MM.1S (cell line): ENCODE measurements at regions not wholly inside any gene's neighbourhood (a gene's known extent, or its start where the extent isn't known, plus 50 kb on each side); places are given as distances from the start of the nearest gene placed in this dataset.

Source experiments
- DNase-seq: peaks from one replicate; pipeline ENCODE4 v3.0.0-alpha.2; 2015
- H2AFZ ChIP-seq: fragments of 300-600 bp; sonication (generic); 2 replicates; pipeline ENCODE4 v1.6.0; 2016; ENCODE audit warnings: antibody characterized with exemption, low read length
- H3F3A ChIP-seq: fragments of 300-600 bp; sonication (generic); 2 replicates; pipeline ENCODE4 v1.6.1; 2016; ENCODE audit warnings: mild to moderate bottlenecking, antibody characterized with exemption, low read length, moderate library complexity, mixed read lengths; ENCODE audit not compliant: insufficient read depth
- H3K27ac ChIP-seq: fragments of 300-600 bp; sonication (generic); 2 replicates; pipeline ENCODE4 v1.5.1; 2016; ENCODE audit warnings: mild to moderate bottlenecking, low read length
- H3K27me3 ChIP-seq: fragments of 300-600 bp; sonication (generic); replicated peaks from 2 replicates; pipeline ENCODE4 v1.6.0; 2016; ENCODE audit warnings: low read length; ENCODE audit not compliant: insufficient read depth
- H3K36me3 ChIP-seq: fragments of 300-600 bp; sonication (generic); replicated peaks from 2 replicates; pipeline ENCODE4 v1.6.1; 2016; ENCODE audit warnings: mild to moderate bottlenecking, low read length, mixed read lengths; ENCODE audit not compliant: insufficient read depth
- H3K4me1 ChIP-seq: fragments of 300-600 bp; sonication (generic); 2 replicates; pipeline ENCODE4 v1.6.1; 2016; ENCODE audit warnings: low read length, mixed read lengths
- H3K4me2 ChIP-seq: fragments of 300-600 bp; sonication (generic); 2 replicates; pipeline ENCODE4 v1.6.0; 2016; ENCODE audit warnings: low read depth, low read length
- H3K4me3 ChIP-seq: fragments of 300-600 bp; sonication (generic); 2 replicates; pipeline ENCODE4 v1.5.1; 2016; ENCODE audit warnings: low read length, mixed read lengths
- H3K79me2 ChIP-seq: fragments of 300-600 bp; sonication (generic); 2 replicates; pipeline ENCODE4 v1.6.1; 2016; ENCODE audit warnings: mixed run types, low read length, mixed read lengths
- H3K9ac ChIP-seq: fragments of 300-600 bp; sonication (generic); 2 replicates; pipeline ENCODE4 v1.6.1; 2016; ENCODE audit warnings: low read length, mixed read lengths
- H3K9me2 ChIP-seq: fragments of 300-600 bp; sonication (generic); replicated peaks from 2 replicates; pipeline ENCODE4 v1.6.1; 2016; ENCODE audit warnings: mild to moderate bottlenecking, low read length, mixed read lengths; ENCODE audit not compliant: insufficient read depth
- H3K9me3 ChIP-seq: fragments of 300-600 bp; sonication (generic); replicated peaks from 2 replicates; pipeline ENCODE4 v1.6.1; 2016; ENCODE audit warnings: mild to moderate bottlenecking, low read length, mixed read lengths; ENCODE audit not compliant: insufficient read depth
- H4K20me1 ChIP-seq: fragments of 300-600 bp; sonication (generic); 2 replicates; pipeline ENCODE4 v1.6.1; 2016; ENCODE audit warnings: mild to moderate bottlenecking, low read length, moderate library complexity, mixed read lengths; ENCODE audit not compliant: insufficient read depth
- EZH2 ChIP-seq: fragments of 300-600 bp; sonication (generic); optimal IDR thresholded peaks from 2 replicates; pipeline ENCODE3; 2017; ENCODE audit warnings: low read depth, mild to moderate bottlenecking, antibody characterized with exemption, low read length, mixed read lengths
- EZH2phosphoT487 ChIP-seq: fragments of 300-600 bp; sonication (generic); IDR thresholded peaks from 2 replicates; pipeline ENCODE4 v1.6.1; 2018; ENCODE audit warnings: antibody characterized with exemption, low read length
- TF ChIP-seq, protein P1 (sequence below): fragments of 300-600 bp; sonication (generic); IDR thresholded peaks from 2 replicates; pipeline ENCODE4 v1.5.1; 2016; ENCODE audit warnings: antibody characterized with exemption, low read length, mixed read lengths

DNA sequence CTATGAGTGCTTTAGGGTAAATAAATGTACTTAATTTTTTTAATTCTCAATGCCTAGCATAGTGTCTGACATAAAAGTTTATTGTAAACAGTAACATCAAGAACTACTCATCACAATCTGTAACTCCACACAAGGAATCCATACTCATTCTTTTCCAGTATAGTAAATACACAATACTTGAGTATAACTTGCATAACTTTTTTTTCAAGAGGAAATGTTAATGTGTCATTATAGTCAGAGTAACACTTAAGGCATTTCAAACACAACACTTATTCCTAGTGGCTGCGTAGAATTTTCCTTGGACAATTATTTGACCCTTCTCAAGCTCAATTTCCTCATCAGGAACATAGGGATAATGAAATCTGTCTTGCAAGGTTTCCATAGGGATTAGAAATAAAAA is 584.3 kb downstream of the CAAP1 start:
- Histone ChIP-seq H4K20me1 (no peaks in the 10 kb centered on the region), H3K27me3 (no peaks in the 10 kb centered on the region), H2AFZ (no peak overlapping the region), H3K9ac (no peak overlapping the region), H3K79me2 (no peaks in the 10 kb centered on the region), H3K4me1 (no peaks in the 10 kb centered on the region), H3K36me3 (no peaks in the 10 kb centered on the region), H3K4me3 (no peak overlapping the region), H3K27ac (no peak overlapping the region), H3K9me3 (no peaks in the 10 kb centered on the region), H3K9me2 (no peaks in the 10 kb centered on the region), H3F3A (no peaks in the 10 kb centered on the region), H3K4me2 (no peak overlapping the region)
- TF ChIP-seq, protein P1, sequence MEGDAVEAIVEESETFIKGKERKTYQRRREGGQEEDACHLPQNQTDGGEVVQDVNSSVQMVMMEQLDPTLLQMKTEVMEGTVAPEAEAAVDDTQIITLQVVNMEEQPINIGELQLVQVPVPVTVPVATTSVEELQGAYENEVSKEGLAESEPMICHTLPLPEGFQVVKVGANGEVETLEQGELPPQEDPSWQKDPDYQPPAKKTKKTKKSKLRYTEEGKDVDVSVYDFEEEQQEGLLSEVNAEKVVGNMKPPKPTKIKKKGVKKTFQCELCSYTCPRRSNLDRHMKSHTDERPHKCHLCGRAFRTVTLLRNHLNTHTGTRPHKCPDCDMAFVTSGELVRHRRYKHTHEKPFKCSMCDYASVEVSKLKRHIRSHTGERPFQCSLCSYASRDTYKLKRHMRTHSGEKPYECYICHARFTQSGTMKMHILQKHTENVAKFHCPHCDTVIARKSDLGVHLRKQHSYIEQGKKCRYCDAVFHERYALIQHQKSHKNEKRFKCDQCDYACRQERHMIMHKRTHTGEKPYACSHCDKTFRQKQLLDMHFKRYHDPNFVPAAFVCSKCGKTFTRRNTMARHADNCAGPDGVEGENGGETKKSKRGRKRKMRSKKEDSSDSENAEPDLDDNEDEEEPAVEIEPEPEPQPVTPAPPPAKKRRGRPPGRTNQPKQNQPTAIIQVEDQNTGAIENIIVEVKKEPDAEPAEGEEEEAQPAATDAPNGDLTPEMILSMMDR, result no peak
- TF ChIP-seq EZH2 (no peak), EZH2phosphoT487 (no peak)
- no peak for DNase-seq

DNA sequence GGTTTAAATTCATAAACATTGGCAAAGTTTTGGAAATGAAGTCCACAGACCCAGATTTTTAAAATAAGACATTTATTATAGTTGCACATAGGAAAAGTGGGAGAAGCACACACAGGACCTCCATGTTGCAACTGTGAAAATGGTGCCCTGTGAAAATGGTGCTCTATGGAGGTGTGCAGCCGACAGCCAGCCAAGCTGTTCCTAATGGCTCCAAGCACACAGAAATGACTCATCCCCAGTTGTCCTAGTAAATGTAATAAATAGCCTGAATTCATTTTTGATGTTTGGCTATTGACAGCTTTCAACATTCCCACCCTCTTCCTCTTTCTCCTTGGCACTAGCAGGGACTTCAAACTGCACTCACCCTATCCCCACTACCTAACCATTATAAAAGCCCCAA is 590.9 kb downstream of the CAAP1 start:
- H3K4me1 ChIP-seq, result no peaks in the 10 kb centered on the region
- no peaks in the 10 kb centered on the region for H4K20me1 ChIP-seq
- no peaks in the 10 kb centered on the region for H3K9me3 ChIP-seq
- no peak for DNase-seq
- no peaks in the 10 kb centered on the region for H3K36me3 ChIP-seq
- H3K27ac ChIP-seq, result no peak overlapping the region
- no peaks in the 10 kb centered on the region for H3K27me3 ChIP-seq
- H3K79me2 ChIP-seq, result no peaks in the 10 kb centered on the region
- H3K9me2 ChIP-seq, result no peaks in the 10 kb centered on the region
- TF ChIP-seq EZH2 (no peak), EZH2phosphoT487 (no peak)
- TF ChIP-seq, protein P1, result no peak
- no peak overlapping the region for H3K9ac ChIP-seq
- H3K4me2 ChIP-seq, result no peak overlapping the region
- no peak overlapping the region for H2AFZ ChIP-seq
- no peak overlapping the region for H3K4me3 ChIP-seq
- H3F3A ChIP-seq, result no peaks in the 10 kb centered on the region

DNA sequence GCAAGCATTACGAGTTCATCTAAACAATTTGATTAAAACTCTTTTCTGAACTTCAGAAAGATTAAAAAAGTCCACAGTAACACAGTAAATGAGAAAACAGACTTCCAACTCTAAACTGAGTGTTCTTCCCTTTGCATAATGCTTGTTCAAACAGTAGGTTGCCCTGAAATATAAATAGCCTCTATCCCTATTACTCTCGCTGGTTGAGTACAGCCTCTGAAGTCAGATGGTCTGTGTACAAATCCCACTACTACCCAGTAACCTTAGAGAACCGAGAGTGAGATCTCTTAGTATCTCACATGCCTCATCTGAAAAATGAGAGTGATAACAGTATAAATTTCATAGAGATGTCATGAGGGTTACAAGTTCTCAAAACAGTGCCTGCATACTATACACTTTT is 591.6 kb downstream of the CAAP1 start:
- TF ChIP-seq EZH2 (no peak), EZH2phosphoT487 (no peak)
- Histone ChIP-seq H3K36me3 (no peaks in the 10 kb centered on the region), H3K27me3 (no peaks in the 10 kb centered on the region), H3K27ac (no peak overlapping the region), H3F3A (no peaks in the 10 kb centered on the region), H3K9me2 (no peaks in the 10 kb centered on the region), H3K79me2 (no peaks in the 10 kb centered on the region), H3K4me1 (no peaks in the 10 kb centered on the region), H3K9ac (no peak overlapping the region), H3K4me3 (no peak overlapping the region), H4K20me1 (no peaks in the 10 kb centered on the region), H3K4me2 (no peak overlapping the region), H3K9me3 (no peaks in the 10 kb centered on the region), H2AFZ (no peak overlapping the region)
- DNase-seq, result no peak

DNA sequence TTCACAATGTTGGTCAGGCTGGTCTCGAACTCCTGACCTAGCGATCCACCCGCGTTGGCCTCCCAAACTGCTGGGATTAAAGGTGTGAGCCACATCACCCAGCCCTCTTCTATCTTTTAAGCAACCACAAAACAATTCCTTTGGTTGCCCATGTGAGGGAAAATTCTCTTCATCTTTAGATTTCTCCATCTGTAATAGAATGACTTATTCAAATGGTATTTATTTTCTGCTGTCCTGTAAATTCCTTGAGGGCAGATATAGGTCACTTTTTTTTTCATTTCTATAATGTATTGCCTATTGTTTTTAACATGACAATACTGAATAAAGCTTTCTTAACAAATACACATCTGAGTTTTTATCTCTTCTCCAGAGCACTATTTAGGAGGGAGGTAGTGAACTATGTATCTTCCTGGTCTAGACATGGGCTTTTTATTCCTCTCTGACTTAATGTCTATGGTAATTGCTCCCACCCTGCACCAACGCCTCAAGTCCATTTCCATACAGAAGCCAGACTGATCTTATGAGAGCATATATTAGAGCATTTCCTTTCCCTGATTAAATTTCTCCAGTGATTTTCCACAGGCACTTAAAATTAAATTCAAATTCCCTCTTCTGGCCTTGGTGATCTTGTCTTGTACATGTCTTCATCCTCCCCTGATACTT is 595.6 kb downstream of the CAAP1 start:
- Histone ChIP-seq H3K9me3 (no peaks in the 10 kb centered on the region), H3K4me1 (no peaks in the 10 kb centered on the region), H4K20me1 (no peaks in the 10 kb centered on the region), H2AFZ (no peak overlapping the region), H3K4me2 (no peak overlapping the region), H3K27ac (no peak overlapping the region), H3K9ac (no peak overlapping the region), H3K4me3 (no peak overlapping the region), H3F3A (no peaks in the 10 kb centered on the region), H3K9me2 (no peaks in the 10 kb centered on the region), H3K79me2 (no peaks in the 10 kb centered on the region), H3K27me3 (no peaks in the 10 kb centered on the region), H3K36me3 (no peaks in the 10 kb centered on the region)
- DNase-seq, result no peak
- no peak for TF ChIP-seq EZH2phosphoT487
- TF ChIP-seq EZH2, result no peak
- TF ChIP-seq, protein P1, result no peak
